ENCODE measurements at regions not wholly inside any gene's neighbourhood (a gene's known extent, or its start where the extent isn't known, plus 50 kb on each side); places are given as distances from the start of the nearest gene placed in this dataset.

DNA sequence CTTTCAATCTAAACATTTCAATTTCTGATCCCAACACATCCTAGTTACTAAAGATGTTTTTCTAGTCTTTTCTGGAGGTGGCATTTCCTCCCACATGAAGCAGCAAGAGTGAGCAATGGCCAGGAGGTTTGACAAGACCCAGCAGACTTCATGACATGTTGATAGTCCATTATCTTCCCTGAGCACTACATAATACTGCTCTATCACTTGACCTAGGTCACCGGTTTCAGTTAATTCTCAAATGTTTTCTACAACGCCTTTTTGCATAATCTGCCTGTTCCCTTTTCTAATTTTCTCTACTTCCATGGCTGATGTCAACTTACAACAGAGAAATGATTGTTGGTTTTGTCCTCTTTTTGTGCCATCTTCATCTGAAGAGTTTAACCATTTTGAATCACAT is 62.0 kb upstream of the GPRIN3 start:
- TF ChIP-seq POLR2A (IDR thresholded peaks at IDR 0.05): no peak
- TF ChIP-seq, protein P1, sequence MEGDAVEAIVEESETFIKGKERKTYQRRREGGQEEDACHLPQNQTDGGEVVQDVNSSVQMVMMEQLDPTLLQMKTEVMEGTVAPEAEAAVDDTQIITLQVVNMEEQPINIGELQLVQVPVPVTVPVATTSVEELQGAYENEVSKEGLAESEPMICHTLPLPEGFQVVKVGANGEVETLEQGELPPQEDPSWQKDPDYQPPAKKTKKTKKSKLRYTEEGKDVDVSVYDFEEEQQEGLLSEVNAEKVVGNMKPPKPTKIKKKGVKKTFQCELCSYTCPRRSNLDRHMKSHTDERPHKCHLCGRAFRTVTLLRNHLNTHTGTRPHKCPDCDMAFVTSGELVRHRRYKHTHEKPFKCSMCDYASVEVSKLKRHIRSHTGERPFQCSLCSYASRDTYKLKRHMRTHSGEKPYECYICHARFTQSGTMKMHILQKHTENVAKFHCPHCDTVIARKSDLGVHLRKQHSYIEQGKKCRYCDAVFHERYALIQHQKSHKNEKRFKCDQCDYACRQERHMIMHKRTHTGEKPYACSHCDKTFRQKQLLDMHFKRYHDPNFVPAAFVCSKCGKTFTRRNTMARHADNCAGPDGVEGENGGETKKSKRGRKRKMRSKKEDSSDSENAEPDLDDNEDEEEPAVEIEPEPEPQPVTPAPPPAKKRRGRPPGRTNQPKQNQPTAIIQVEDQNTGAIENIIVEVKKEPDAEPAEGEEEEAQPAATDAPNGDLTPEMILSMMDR (IDR thresholded peaks at IDR 0.05): no peak
